GM12891 (cell line): ENCODE measurements at regions not wholly inside any gene's neighbourhood (a gene's known extent, or its start where the extent isn't known, plus 50 kb on each side); places are given as distances from the start of the nearest gene placed in this dataset.

Experiments used
- DNase-seq: peaks from one replicate; pipeline ENCODE4 v3.0.0; 2011; ENCODE audit warnings: low spot score; ENCODE audit not compliant: insufficient read length
- FAIRE-seq: peaks from 2 replicates; lab custom pipeline; 2011; peaks lifted over from hg19 to GRCh38; lab: Jason Lieb, UNC
- PAX5 ChIP-seq: IDR thresholded peaks from 2 replicates; pipeline ENCODE4 v1.6.1; 2011; ENCODE audit warnings: low read length, moderate library complexity, mild to moderate bottlenecking; ENCODE audit not compliant: insufficient read depth, severe bottlenecking
- POLR2A ChIP-seq: IDR thresholded peaks from 2 replicates; pipeline ENCODE4 v1.6.1; 2011; ENCODE audit warnings: low read depth, low read length, control low read depth
- POLR2AphosphoS5 ChIP-seq: IDR thresholded peaks from 2 replicates; pipeline ENCODE4 v1.6.1; 2011; ENCODE audit warnings: low read depth, low read length, control low read depth
- POU2F2 ChIP-seq: IDR thresholded peaks from 2 replicates; pipeline ENCODE4 v1.6.1; 2011; ENCODE audit warnings: low read depth, mild to moderate bottlenecking, control low read depth, low read length, moderate library complexity
- SPI1 ChIP-seq: IDR thresholded peaks from 2 replicates; pipeline ENCODE4 v1.6.1; 2011; ENCODE audit warnings: low read depth, low read length, control low read depth
- TAF1 ChIP-seq: IDR thresholded peaks from 2 replicates; pipeline ENCODE4 v1.6.1; 2011; ENCODE audit warnings: low read depth, low read length, control low read depth

DNA sequence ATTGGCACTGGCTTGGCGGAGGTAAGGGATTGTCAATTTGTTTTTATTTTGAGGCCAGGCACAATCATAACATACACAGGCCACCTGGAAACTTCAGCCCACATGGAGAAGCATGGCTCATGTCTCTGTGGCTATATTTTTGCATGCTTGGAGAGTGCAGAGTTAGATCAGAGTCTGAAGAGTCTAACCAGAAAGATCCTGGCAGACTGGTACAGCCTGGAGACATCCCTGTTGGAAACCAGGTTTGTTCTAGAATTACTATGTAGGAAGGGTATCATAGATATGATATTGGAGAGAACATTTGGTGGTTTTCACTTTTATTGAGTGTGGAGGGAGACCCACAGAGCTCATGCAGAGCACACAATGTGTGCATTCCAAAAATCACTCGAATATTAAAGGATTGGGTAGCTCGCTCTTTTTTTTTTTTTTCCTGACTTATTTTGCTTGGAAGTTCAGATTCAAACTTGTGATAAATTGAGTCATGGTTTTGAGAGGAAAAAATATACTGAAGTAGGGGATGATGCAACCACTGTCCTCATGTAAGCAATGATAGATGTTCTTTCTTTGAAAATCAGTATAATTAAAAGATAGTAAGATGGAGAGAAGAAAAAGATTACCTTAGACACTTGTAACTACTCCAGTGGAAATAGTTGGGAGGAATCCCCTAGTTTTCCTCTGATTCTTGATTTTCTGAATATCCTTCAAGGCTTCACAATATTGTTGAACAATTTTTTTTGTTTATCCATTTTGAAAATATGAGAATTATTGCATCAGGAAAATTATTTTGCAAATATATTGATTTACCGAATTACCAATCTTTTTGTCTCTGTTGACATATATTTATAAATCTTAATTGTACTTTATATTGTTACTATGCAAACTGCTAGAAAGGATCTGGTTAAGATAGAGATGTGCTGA, 185.7 kb upstream of the ZEB2 start:
- FAIRE-seq, result no peak
- DNase-seq, result no peak
- no peak for TF ChIP-seq PAX5
- TF ChIP-seq TAF1, result no peak

GRCh38 chr2:144704709-144705095, 184.8 kb upstream of the ZEB2 start:
- FAIRE-seq, result no peak
- DNase-seq, result no peak
- TF ChIP-seq PAX5 (no peak), POU2F2 (no peak), TAF1 (no peak), POLR2AphosphoS5 (no peak)

DNA sequence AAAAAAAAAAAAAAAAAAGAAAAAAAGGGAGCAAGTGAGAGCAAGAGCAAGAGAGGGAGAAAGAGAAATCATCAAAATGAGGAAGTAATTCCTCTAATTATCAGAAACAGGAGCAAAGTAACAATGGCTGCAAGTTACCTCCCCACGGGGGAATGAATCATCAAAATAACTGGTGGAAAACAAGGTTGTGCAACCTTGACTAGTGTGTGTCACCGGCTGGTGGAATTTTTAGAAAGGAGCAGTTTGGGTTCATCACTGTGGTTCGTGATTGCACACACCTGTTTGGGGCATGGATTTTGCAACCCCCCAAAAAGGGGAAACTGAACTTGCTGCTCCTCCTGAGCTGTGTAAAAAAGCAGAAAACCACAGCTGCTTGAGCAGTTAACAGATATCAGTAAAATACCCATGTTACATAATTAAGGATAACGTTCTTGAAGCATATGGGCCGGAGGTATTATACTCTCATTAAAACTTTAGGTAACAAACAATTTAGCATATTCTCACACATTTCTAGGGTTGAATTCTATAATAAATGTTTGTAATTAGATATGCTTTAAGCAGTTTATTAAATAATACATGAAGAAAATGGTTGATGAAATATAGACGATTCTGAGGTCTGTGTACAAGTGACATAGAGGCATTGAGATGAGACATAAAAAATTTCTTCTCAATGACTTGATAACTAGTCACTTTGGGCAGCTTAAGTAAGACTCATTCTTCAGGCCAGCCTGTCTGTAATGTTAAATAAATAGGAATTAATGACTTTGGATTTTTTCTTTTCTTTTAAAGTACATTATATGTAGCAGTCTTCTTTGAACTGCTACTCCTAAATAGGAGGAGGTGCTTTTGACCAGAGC, 184.2 kb upstream of the ZEB2 start:
- FAIRE-seq, result no peak
- TF ChIP-seq PAX5 (no peak), TAF1 (no peak), SPI1 (no peak), POLR2A (no peak), POU2F2 (no peak), POLR2AphosphoS5 (no peak)
- DNase-seq, result no peak

GRCh38 chr2:144702051-144702450, 182.1 kb upstream of the ZEB2 start:
- DNase-seq, result no peak
- TF ChIP-seq SPI1 (no peak), POLR2AphosphoS5 (no peak), PAX5 (no peak), TAF1 (no peak), POLR2A (no peak), POU2F2 (no peak)
- FAIRE-seq, result no peak

DNA sequence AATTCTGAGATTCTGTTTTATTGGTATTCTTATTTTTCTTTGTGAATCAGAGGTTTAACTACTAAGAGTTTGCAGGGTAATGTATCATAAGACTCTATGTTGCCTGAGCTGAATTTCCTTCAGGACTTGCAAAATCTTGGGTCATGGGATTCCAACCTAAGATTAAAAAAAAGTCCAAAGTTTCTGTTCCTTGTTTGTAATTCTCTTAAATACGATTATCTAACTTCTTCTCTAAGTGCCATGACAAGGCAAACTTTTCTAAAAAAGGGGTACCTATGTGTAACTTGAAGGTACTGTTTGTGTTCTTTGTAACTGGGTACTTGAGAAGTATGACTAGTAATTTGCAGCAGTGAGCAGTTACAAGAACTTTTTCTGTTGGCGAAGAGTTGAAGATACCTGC, 181.3 kb upstream of the ZEB2 start:
- TF ChIP-seq POU2F2, result no peak
- no peak for TF ChIP-seq TAF1
- TF ChIP-seq SPI1, result no peak
- no peak for TF ChIP-seq POLR2AphosphoS5
- no peak for TF ChIP-seq POLR2A
- DNase-seq, result no peak
- no peak for FAIRE-seq

GRCh38 chr2:144698156-144698555, 178.2 kb upstream of the ZEB2 start:
- FAIRE-seq (no peak), DNase-seq (no peak)
- TF ChIP-seq POU2F2, result no peak
- no peak for TF ChIP-seq SPI1
- no peak for TF ChIP-seq PAX5
- no peak for TF ChIP-seq POLR2AphosphoS5
- no peak for TF ChIP-seq TAF1
- TF ChIP-seq POLR2A, result no peak

DNA sequence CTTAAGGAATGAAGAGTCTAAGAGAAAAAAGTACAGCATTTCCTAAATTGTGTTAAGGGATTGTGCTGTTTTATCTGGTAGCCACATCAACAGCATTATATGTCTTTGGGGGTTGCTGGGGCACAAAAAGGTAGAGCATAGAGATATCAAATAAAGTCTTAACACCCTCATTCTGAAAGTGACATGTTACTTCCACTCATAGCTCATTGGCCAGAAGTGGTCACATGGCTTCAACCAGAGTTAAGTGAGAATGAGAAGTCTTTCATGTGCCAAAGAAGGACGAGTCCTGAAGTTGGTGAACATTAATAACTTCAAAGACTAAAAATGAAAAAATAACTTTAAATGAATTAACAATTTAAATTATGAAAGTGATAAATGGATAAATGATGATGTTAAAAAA, 175.7 kb upstream of the ZEB2 start:
- DNase-seq (no peak), FAIRE-seq (no peak)
- TF ChIP-seq SPI1, result no peak
- no peak for TF ChIP-seq TAF1
- TF ChIP-seq POLR2AphosphoS5, result no peak
- no peak for TF ChIP-seq POLR2A
- TF ChIP-seq PAX5, result no peak
- TF ChIP-seq POU2F2, result no peak

GRCh38 chr2:144694456-144694855, 174.5 kb upstream of the ZEB2 start:
- TF ChIP-seq SPI1 (no peak), PAX5 (no peak), POLR2A (no peak), POLR2AphosphoS5 (no peak), TAF1 (no peak), POU2F2 (no peak)
- no peak for FAIRE-seq
- no peak for DNase-seq

DNA sequence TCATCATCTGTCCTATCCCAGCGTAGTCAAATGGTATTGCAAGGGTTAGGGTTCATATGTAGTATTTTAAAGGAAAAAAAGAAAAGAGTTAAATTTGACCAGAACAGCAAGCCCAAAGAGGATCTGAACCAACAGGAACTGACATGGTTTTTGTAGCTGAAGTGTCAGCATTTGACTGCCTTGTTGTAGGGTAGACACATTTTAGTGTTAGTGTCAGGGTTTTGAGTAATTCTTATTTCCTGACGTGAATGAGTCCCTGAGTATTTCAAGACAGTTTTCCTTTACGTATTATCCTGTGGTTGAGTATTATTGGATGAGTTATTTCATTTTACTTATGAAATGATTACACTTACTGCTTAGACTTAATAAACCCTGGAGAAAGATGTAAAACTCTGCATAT, 173.3 kb upstream of the ZEB2 start:
- no peak for FAIRE-seq
- DNase-seq, result no peak
- TF ChIP-seq POLR2A (no peak), SPI1 (no peak), POU2F2 (no peak), POLR2AphosphoS5 (no peak), PAX5 (no peak), TAF1 (no peak)
